Upper lobe of right lung (tissue), 1 donor: ENCODE measurements at regions not wholly inside any gene's neighbourhood (a gene's known extent, or its start where the extent isn't known, plus 50 kb on each side); places are given as distances from the start of the nearest gene placed in this dataset.

ENCODE experiments used
- ATAC-seq: fragments of 200-7000 bp; cut with Tn5 transposase; one replicate; pipeline ENCODE4 v1.9.1; 2020; ENCODE audit warnings: mild to moderate bottlenecking, moderate library complexity
- DNase-seq: peaks from one replicate; pipeline ENCODE4 v3.0.0-alpha.2; 2020
- H3K27ac ChIP-seq: fragments of 200-600 bp; one replicate; pipeline ENCODE4 v1.8.0; 2022
- H3K27me3 ChIP-seq: fragments of 200-600 bp; one replicate; pipeline ENCODE4 v1.8.0; 2022; ENCODE audit warnings: mild to moderate bottlenecking
- H3K36me3 ChIP-seq: fragments of 200-600 bp; one replicate; pipeline ENCODE4 v1.8.0; 2022
- H3K4me1 ChIP-seq: fragments of 200-600 bp; one replicate; pipeline ENCODE4 v1.8.0; 2022
- H3K4me3 ChIP-seq: fragments of 200-600 bp; one replicate; pipeline ENCODE4 v1.8.0; 2022; ENCODE audit warnings: mild to moderate bottlenecking
- H3K9me3 ChIP-seq: fragments of 200-600 bp; one replicate; pipeline ENCODE4 v1.8.0; 2022
- CTCF ChIP-seq: fragments of 200-600 bp; IDR thresholded peaks from one replicate; pipeline ENCODE4 v1.8.0; 2022; ENCODE audit warnings: antibody characterized with exemption
- intact Hi-C: fragments of 100-400 bp; cut with DNase I; formaldehyde crosslinking; loops from one replicate; pipeline ENCODE4 v1.11.0; 2022
- donor health status: DM: no; HTN: yes; CAD: no; lungs with severe emphysema.

DNA sequence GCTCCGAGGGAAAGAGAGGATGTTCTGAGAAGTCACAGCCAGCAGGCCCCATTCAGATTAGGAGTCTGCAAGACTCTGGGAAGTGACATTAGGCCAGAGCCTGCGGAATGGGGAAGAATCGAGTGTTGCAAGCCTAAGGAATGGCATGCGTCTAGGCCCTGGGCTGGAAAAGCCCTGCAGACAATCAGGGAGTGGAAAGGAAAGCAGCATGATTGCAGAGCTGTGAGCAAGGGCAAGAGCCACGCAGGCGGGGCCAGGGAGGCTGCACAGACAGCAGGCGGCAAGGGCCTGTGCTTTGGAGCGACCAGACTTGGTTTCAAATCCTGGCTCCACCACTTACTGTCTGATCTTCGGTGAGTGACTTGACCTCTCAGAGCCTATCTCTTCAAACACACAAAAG, 118.2 kb downstream of the RRAGC start:
- no peak overlapping the region for H3K4me3 ChIP-seq
- intact Hi-C loops, result no loop called here
- no peak overlapping the region for H3K27ac ChIP-seq
- ATAC-seq (no peak), DNase-seq (no peak)
- H3K36me3 ChIP-seq, result no peaks in the 10 kb centered on the region
- H3K9me3 ChIP-seq, result no peaks in the 10 kb centered on the region
- H3K4me1 ChIP-seq, result no peaks in the 10 kb centered on the region
- TF ChIP-seq CTCF, result no peak
- no peaks in the 10 kb centered on the region for H3K27me3 ChIP-seq

- ATAC-seq, result no peak
These were observed 119.1 kb downstream of the RRAGC start for GRCh38 chr1:38740487-38740886.

GRCh38 chr1:38738207-38738606, 121.4 kb downstream of the RRAGC start:
- no peak for DNase-seq
- Histone ChIP-seq H3K36me3 (no peaks in the 10 kb centered on the region), H3K27me3 (peaks cover 10% of the 10 kb centered on the region), H3K27ac (no peak overlapping the region), H3K9me3 (no peaks in the 10 kb centered on the region), H3K4me3 (no peak overlapping the region), H3K4me1 (no peaks in the 10 kb centered on the region)
- intact Hi-C loops, result no loop called here
- no peak for ATAC-seq
- no peak for TF ChIP-seq CTCF

More at GRCh38 chr1:38740487-38740886, 119.1 kb downstream of the RRAGC start:
- intact Hi-C loops, result no loop called here
- Histone ChIP-seq H3K9me3 (no peaks in the 10 kb centered on the region), H3K4me3 (no peak overlapping the region), H3K4me1 (no peaks in the 10 kb centered on the region), H3K27me3 (no peaks in the 10 kb centered on the region), H3K27ac (no peak overlapping the region), H3K36me3 (no peaks in the 10 kb centered on the region)
- TF ChIP-seq CTCF, result no peak
- DNase-seq, result no peak

DNA sequence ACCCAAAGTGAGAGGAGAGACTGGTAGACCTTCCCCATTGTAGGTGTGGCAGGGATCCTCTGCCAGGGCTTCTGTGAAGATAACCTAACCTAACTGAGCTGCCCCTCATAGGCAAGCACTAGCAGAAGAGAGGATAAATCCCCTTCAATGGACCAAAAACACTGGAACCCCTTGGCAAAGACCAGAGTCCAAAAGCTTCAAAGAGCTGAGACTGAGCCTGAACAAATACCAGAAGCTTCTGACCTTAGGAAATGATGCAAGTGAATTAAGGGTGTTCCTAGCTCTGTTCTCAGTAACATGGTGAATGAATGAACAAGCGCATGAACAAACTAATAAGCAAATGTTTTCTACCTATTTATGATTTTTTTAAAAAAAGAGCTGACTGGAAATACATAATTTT, 123.2 kb downstream of the RRAGC start:
- intact Hi-C loops, result no loop called here
- H3K4me1 ChIP-seq, result no peaks in the 10 kb centered on the region
- H3K36me3 ChIP-seq, result no peaks in the 10 kb centered on the region
- ATAC-seq, result no peak
- H3K4me3 ChIP-seq, result no peak overlapping the region
- no peak overlapping the region for H3K27ac ChIP-seq
- peaks cover 17% of the 10 kb centered on the region for H3K27me3 ChIP-seq
- no peak for DNase-seq
- TF ChIP-seq CTCF, result no peak
- H3K9me3 ChIP-seq, result no peaks in the 10 kb centered on the region

- Histone ChIP-seq H3K4me1 (no peaks in the 10 kb centered on the region), H3K36me3 (no peaks in the 10 kb centered on the region), H3K27me3 (peaks cover 17% of the 10 kb centered on the region), H3K9me3 (no peaks in the 10 kb centered on the region), H3K4me3 (no peak overlapping the region), H3K27ac (no peak overlapping the region)
- ATAC-seq (no peak), DNase-seq (no peak)
- TF ChIP-seq CTCF, result no peak
- intact Hi-C loops, result no loop called here
These were observed 123.9 kb downstream of the RRAGC start for GRCh38 chr1:38735651-38736161.

GRCh38 chr1:38733761-38734160, 125.8 kb downstream of the RRAGC start:
- intact Hi-C loops, result no loop called here
- no peaks in the 10 kb centered on the region for H3K4me1 ChIP-seq
- ATAC-seq (no peak), DNase-seq (no peak)
- no peaks in the 10 kb centered on the region for H3K36me3 ChIP-seq
- H3K27ac ChIP-seq, result no peak overlapping the region
- H3K27me3 ChIP-seq, result peaks cover 17% of the 10 kb centered on the region
- H3K9me3 ChIP-seq, result no peaks in the 10 kb centered on the region
- no peak for TF ChIP-seq CTCF
- H3K4me3 ChIP-seq, result no peak overlapping the region
